ENCODE measurements at regions not wholly inside any gene's neighbourhood (a gene's known extent, or its start where the extent isn't known, plus 50 kb on each side); places are given as distances from the start of the nearest gene placed in this dataset.

DNA sequence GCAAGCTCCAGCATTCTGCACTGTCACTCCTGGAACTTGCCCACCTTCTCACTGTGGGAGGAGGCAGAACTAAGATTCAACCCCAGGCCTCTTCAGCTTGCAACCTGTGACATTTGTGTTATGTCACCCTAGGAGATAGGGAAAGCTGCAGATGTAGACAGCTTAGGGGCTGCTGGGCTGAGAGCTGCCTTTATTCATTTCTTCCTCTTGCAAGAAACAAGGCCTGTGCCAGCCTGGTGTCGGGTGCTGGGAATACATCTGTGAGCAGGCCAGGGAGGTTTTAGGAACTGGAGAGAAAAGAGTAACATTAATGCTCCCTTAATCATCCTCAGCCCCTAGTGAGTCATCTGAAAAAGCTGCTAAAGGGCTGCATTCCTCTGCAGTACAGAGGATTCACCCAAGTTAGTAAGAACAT is 101.8 kb downstream of the FGF18 start:
- TF ChIP-seq CTCF (IDR thresholded peaks at IDR 0.05; ENCODE audit: insufficient read depth, low read length): no peak
- TF ChIP-seq GABPA (IDR thresholded peaks at IDR 0.05; ENCODE audit: low read depth): no peak
- TF ChIP-seq, protein P1, sequence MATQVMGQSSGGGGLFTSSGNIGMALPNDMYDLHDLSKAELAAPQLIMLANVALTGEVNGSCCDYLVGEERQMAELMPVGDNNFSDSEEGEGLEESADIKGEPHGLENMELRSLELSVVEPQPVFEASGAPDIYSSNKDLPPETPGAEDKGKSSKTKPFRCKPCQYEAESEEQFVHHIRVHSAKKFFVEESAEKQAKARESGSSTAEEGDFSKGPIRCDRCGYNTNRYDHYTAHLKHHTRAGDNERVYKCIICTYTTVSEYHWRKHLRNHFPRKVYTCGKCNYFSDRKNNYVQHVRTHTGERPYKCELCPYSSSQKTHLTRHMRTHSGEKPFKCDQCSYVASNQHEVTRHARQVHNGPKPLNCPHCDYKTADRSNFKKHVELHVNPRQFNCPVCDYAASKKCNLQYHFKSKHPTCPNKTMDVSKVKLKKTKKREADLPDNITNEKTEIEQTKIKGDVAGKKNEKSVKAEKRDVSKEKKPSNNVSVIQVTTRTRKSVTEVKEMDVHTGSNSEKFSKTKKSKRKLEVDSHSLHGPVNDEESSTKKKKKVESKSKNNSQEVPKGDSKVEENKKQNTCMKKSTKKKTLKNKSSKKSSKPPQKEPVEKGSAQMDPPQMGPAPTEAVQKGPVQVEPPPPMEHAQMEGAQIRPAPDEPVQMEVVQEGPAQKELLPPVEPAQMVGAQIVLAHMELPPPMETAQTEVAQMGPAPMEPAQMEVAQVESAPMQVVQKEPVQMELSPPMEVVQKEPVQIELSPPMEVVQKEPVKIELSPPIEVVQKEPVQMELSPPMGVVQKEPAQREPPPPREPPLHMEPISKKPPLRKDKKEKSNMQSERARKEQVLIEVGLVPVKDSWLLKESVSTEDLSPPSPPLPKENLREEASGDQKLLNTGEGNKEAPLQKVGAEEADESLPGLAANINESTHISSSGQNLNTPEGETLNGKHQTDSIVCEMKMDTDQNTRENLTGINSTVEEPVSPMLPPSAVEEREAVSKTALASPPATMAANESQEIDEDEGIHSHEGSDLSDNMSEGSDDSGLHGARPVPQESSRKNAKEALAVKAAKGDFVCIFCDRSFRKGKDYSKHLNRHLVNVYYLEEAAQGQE (IDR thresholded peaks at IDR 0.05; ENCODE audit: insufficient replicate concordance, low read depth): no peak
- TF ChIP-seq POLR2AphosphoS5 (IDR thresholded peaks at IDR 0.05; ENCODE audit: low read depth): no peak

All from HL-60 (cell line).